ENCODE measurements at regions not wholly inside any gene's neighbourhood (a gene's known extent, or its start where the extent isn't known, plus 50 kb on each side); places are given as distances from the start of the nearest gene placed in this dataset.

GRCh38 chr21:16965424-16965823 lies 547.4 kb upstream of the CXADR start:
- no peak for TF ChIP-seq CTCF (conservative IDR thresholded peaks at IDR 0.05)
- TF ChIP-seq ZFX (IDR thresholded peaks at IDR 0.05): no peak

All from C4-2B (cell line).